Retinal pigment epithelial cell (primary cell): ENCODE measurements at regions not wholly inside any gene's neighbourhood (a gene's known extent, or its start where the extent isn't known, plus 50 kb on each side); places are given as distances from the start of the nearest gene placed in this dataset.

ENCODE experiments used
- DNase-seq: peaks from one replicate; pipeline ENCODE4 v3.0.0-alpha.2; 2010; ENCODE audit warnings: low read depth
- H3K4me3 ChIP-seq: 2 replicates; pipeline ENCODE4 v1.5.1; 2011; ENCODE audit warnings: mild to moderate bottlenecking, low read length, control low read depth, moderate library complexity
- TF ChIP-seq, protein P1 (sequence below): conservative IDR thresholded peaks from 2 replicates; pipeline ENCODE4 v1.5.1; 2011; ENCODE audit warnings: low read depth, low read length, control low read depth, inconsistent platforms

DNA sequence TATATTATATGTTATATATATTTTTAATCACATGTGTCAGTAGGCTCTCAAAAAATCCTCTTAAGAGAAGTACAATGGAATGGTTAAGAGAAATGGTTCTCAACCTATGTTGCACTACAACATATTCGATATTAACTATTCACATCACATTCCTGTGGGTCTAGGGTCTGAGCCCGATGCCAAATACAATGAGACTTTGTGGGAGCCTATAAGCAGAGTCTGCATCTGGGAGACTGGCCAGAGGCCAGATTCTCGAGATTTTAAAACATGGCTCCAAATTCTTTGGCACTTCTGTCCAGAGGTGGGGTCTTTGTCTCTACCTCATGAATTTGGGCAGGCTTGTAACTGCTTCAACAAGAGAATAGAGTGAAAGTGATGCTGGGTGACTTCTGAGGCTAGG is 79.4 kb upstream of the NBEA start:
- peak; percentile 29 for DNase-seq
- TF ChIP-seq, protein P1, sequence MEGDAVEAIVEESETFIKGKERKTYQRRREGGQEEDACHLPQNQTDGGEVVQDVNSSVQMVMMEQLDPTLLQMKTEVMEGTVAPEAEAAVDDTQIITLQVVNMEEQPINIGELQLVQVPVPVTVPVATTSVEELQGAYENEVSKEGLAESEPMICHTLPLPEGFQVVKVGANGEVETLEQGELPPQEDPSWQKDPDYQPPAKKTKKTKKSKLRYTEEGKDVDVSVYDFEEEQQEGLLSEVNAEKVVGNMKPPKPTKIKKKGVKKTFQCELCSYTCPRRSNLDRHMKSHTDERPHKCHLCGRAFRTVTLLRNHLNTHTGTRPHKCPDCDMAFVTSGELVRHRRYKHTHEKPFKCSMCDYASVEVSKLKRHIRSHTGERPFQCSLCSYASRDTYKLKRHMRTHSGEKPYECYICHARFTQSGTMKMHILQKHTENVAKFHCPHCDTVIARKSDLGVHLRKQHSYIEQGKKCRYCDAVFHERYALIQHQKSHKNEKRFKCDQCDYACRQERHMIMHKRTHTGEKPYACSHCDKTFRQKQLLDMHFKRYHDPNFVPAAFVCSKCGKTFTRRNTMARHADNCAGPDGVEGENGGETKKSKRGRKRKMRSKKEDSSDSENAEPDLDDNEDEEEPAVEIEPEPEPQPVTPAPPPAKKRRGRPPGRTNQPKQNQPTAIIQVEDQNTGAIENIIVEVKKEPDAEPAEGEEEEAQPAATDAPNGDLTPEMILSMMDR = no peak

DNA sequence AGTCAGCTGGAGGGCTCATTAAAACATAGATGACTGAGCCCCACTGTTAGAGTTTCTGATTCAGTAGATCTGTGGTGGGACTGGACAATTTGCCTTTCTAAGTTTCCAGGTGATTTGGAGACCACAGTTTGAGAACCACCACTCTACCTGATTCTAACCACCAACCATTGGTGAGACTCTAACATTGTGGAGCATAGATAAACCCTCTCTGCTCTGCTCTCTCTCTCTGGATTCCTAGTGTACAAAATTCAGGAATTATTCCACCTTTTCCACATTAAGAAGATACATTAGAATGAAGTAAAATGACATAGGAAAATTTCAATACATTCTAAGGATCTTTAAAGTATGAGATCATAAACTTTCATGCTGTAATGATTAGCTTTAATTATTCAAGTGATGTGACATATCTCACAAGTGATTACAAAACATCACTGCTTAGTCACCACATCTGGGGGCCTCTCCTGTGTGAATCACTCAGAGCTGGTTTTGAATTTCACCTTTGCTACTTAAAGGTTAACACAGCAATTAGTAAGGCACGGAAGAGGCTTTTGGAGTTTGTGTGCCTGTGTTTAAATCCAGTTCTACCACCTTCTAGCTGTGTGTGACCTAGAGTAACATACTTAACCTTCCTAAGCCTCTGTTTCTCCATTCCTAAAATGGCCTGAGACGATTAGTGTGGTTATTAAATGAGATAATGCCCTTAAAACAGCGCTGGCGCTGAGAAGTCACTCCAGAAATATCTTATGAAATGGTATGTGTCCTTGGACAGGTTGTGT is 78.5 kb upstream of the NBEA start:
- DNase-seq = peak; percentile 75
- H3K4me3 ChIP-seq = no peak overlapping the region
- TF ChIP-seq, protein P1 = no peak

More for the DNA sequence above, 79.4 kb upstream of the NBEA start:
- no peak overlapping the region for H3K4me3 ChIP-seq

DNA sequence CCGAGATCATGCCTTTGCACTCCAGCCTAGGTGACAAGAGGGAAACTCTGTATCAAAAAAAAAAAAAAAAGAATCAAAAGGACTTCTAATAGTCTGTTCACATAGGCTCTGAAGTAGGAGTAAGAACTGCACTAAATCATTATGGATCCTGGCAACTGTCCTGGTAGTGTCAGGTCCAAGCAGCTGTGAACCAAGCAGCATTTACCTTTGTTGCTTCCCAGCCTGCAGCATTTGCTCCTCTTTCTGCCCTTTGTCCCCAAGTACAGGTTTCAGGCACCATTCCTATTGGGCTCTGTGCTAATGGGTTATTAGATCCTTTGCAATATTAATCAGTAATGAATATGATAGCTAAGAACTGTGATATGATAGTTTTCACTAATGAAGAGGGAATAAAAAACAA is 77.4 kb upstream of the NBEA start:
- no peak overlapping the region for H3K4me3 ChIP-seq
- TF ChIP-seq, protein P1 = no peak
- DNase-seq = no peak

DNA sequence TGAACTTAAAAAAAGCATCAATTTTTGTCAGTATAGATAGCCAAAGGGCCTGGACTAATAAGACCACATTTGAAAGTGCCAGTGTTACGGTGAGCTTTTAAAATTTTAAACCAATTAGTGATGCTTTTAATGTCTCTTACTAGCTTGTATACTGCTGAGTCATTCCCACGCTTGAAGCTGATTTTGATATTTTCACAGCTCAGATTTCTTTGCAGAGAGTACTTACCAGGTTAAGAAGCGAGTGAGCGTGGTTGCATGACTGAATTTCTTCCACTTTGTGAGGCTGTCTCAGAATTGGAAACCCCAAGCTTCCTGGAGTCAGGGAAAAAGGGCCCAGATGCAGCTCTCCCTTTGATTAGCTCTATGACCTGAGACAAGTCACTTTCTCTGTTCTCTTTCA is 74.5 kb upstream of the NBEA start:
- no peak overlapping the region for H3K4me3 ChIP-seq
- TF ChIP-seq, protein P1 = no peak
- peak; percentile 62 for DNase-seq

DNA sequence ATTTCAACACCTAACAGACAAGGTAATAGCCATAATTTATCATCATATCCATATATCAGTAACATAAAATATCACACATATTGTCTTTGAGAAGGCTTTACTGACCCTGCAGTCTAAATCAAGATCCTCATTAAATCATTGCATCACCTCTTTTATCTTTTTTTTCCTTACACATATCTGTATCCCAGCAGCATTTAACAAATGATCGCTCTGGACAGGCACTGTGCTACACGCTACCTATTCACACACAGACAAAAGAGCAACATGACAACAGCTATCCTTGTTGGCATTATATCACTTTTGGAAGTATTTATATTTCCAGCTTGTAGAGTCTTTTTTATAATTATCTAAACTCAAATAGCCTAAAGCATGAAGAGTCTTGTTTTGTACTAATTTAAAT is 73.3 kb upstream of the NBEA start:
- H3K4me3 ChIP-seq = no peak overlapping the region
- TF ChIP-seq, protein P1 = no peak
- no peak for DNase-seq

DNA sequence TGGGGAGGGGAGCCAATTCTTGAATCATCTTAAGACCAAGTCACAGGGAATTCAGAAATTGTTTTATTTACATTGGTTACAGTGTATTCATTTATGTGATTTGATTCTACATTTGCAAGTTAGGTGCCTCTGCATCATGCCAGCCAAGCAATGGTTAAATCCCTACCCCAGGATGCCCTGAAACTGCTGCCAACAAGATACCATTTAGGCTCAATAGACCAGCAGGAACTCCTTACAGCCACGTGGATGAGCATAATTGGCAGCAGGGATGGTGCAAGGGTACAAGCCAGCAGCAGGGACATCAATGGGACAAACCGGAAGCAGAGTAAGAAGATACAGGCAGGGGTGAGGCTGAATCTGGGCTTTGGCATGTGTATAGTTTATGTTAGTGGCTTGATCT is 72.4 kb upstream of the NBEA start:
- TF ChIP-seq, protein P1 = no peak
- DNase-seq = no peak

DNA sequence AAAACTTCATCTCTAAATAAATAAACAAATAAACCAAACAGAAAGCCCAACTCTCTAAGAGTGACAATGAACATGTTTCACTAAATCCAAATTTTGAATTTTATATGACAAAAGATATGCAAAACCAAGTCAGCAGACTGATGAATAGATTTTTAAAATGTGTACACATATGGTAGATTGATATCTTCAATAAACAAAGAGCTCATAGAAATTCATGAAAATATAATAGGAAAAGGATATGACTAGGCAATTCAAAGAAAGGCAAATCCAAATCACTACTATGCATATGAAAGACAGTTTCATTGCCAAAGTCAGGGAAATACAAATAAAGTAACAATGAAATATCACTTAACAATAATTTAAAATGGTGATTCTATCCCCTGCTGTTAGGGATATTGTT is 63.7 kb upstream of the NBEA start:
- TF ChIP-seq, protein P1 = no peak
- DNase-seq = no peak

More for the DNA sequence above, 72.4 kb upstream of the NBEA start:
- H3K4me3 ChIP-seq = no peak overlapping the region

More for the DNA sequence above, 63.7 kb upstream of the NBEA start:
- no peak overlapping the region for H3K4me3 ChIP-seq
